ENCODE measurements at regions not wholly inside any gene's neighbourhood (a gene's known extent, or its start where the extent isn't known, plus 50 kb on each side); places are given as distances from the start of the nearest gene placed in this dataset.

GRCh38 chr1:106727171-106727570, 329.3 kb upstream of the PRMT6 start:
- DNase-seq, result no peak
- Histone ChIP-seq H3K9me3 (no peaks in the 10 kb centered on the region), H3K36me3 (no peaks in the 10 kb centered on the region), H3K27me3 (no peaks in the 10 kb centered on the region), H3K4me1 (no peaks in the 10 kb centered on the region), H3K27ac (no peak overlapping the region), H3K4me3 (no peak overlapping the region)
- 22 to 32% methylated on average over 3 of the region's 3 CpGs for WGBS, 2 donors
- no peak for ATAC-seq (ENCODE audit: low FRiP score in 2 of 2)
- TF ChIP-seq EP300 (IDR thresholded peaks at IDR 0.05), result no peak
- no peak for TF ChIP-seq POLR2AphosphoS5 (IDR thresholded peaks at IDR 0.05)
- TF ChIP-seq POLR2A (IDR thresholded peaks at IDR 0.05), result no peak
- TF ChIP-seq CTCF (IDR thresholded peaks at IDR 0.05), result no peak

GRCh38 chr1:106746448-106747085, 309.9 kb upstream of the PRMT6 start:
- TF ChIP-seq POLR2AphosphoS5 (IDR thresholded peaks at IDR 0.05) (no peak), CTCF (IDR thresholded peaks at IDR 0.05) (no peak), POLR2A (IDR thresholded peaks at IDR 0.05) (no peak), EP300 (IDR thresholded peaks at IDR 0.05) (no peak)
- 2 to 7% methylated on average over 2 of the region's 2 CpGs for WGBS, 2 donors
- Histone ChIP-seq H3K9me3 (no peaks in the 10 kb centered on the region), H3K27me3 (no peaks in the 10 kb centered on the region), H3K27ac (no peak overlapping the region), H3K4me3 (no peak overlapping the region), H3K36me3 (no peaks in the 10 kb centered on the region), H3K4me1 (no peaks in the 10 kb centered on the region)
- no peak for DNase-seq
- no peak for ATAC-seq (ENCODE audit: low FRiP score in 2 of 2)

GRCh38 chr1:106747232-106747631, 309.2 kb upstream of the PRMT6 start:
- DNase-seq, result no peak
- Histone ChIP-seq H3K4me3 (no peak overlapping the region), H3K27me3 (no peaks in the 10 kb centered on the region), H3K36me3 (no peaks in the 10 kb centered on the region), H3K27ac (no peak overlapping the region), H3K9me3 (no peaks in the 10 kb centered on the region), H3K4me1 (no peaks in the 10 kb centered on the region)
- 55 to 58% methylated on average over 3 of the region's 3 CpGs for WGBS, 2 donors
- ATAC-seq (ENCODE audit: low FRiP score in 2 of 2), result no peak
- TF ChIP-seq POLR2A (IDR thresholded peaks at IDR 0.05), result no peak
- no peak for TF ChIP-seq EP300 (IDR thresholded peaks at IDR 0.05)
- no peak for TF ChIP-seq POLR2AphosphoS5 (IDR thresholded peaks at IDR 0.05)
- no peak for TF ChIP-seq CTCF (IDR thresholded peaks at IDR 0.05)

- TF ChIP-seq POLR2AphosphoS5 (IDR thresholded peaks at IDR 0.05) (no peak), EP300 (IDR thresholded peaks at IDR 0.05) (no peak), POLR2A (IDR thresholded peaks at IDR 0.05) (no peak), CTCF (IDR thresholded peaks at IDR 0.05) (no peak)
- H3K4me3 ChIP-seq, result no peak overlapping the region
- no peaks in the 10 kb centered on the region for H3K4me1 ChIP-seq
- H3K36me3 ChIP-seq, result no peaks in the 10 kb centered on the region
- 93 to 95% methylated on average over 12 to 15 of the region's 15 CpGs for WGBS, 2 donors
- ATAC-seq (ENCODE audit: low FRiP score in 2 of 2) (no peak), DNase-seq (peak in 1 of 2 donors; percentile 25)
- no peaks in the 10 kb centered on the region for H3K27me3 ChIP-seq
- no peaks in the 10 kb centered on the region for H3K9me3 ChIP-seq
- no peak overlapping the region for H3K27ac ChIP-seq
These were observed 308.7 kb upstream of the PRMT6 start for GRCh38 chr1:106747791-106748190.

- no peaks in the 10 kb centered on the region for H3K36me3 ChIP-seq
- TF ChIP-seq POLR2AphosphoS5 (IDR thresholded peaks at IDR 0.05) (no peak), EP300 (IDR thresholded peaks at IDR 0.05) (no peak), POLR2A (IDR thresholded peaks at IDR 0.05) (no peak), CTCF (IDR thresholded peaks at IDR 0.05) (no peak)
These were observed 307.9 kb upstream of the PRMT6 start for GRCh38 chr1:106748606-106749005.

More at GRCh38 chr1:106748606-106749005, 307.9 kb upstream of the PRMT6 start:
- ATAC-seq (ENCODE audit: low FRiP score in 2 of 2) (no peak), DNase-seq (no peak)
- no peaks in the 10 kb centered on the region for H3K9me3 ChIP-seq
- no peak overlapping the region for H3K27ac ChIP-seq
- 76 to 83% methylated on average over 2 of the region's 2 CpGs for WGBS, 2 donors
- H3K4me1 ChIP-seq, result no peaks in the 10 kb centered on the region
- H3K4me3 ChIP-seq, result no peak overlapping the region
- no peaks in the 10 kb centered on the region for H3K27me3 ChIP-seq
